ENCODE measurements at regions not wholly inside any gene's neighbourhood (a gene's known extent, or its start where the extent isn't known, plus 50 kb on each side); places are given as distances from the start of the nearest gene placed in this dataset.

- TF ChIP-seq, protein P1, sequence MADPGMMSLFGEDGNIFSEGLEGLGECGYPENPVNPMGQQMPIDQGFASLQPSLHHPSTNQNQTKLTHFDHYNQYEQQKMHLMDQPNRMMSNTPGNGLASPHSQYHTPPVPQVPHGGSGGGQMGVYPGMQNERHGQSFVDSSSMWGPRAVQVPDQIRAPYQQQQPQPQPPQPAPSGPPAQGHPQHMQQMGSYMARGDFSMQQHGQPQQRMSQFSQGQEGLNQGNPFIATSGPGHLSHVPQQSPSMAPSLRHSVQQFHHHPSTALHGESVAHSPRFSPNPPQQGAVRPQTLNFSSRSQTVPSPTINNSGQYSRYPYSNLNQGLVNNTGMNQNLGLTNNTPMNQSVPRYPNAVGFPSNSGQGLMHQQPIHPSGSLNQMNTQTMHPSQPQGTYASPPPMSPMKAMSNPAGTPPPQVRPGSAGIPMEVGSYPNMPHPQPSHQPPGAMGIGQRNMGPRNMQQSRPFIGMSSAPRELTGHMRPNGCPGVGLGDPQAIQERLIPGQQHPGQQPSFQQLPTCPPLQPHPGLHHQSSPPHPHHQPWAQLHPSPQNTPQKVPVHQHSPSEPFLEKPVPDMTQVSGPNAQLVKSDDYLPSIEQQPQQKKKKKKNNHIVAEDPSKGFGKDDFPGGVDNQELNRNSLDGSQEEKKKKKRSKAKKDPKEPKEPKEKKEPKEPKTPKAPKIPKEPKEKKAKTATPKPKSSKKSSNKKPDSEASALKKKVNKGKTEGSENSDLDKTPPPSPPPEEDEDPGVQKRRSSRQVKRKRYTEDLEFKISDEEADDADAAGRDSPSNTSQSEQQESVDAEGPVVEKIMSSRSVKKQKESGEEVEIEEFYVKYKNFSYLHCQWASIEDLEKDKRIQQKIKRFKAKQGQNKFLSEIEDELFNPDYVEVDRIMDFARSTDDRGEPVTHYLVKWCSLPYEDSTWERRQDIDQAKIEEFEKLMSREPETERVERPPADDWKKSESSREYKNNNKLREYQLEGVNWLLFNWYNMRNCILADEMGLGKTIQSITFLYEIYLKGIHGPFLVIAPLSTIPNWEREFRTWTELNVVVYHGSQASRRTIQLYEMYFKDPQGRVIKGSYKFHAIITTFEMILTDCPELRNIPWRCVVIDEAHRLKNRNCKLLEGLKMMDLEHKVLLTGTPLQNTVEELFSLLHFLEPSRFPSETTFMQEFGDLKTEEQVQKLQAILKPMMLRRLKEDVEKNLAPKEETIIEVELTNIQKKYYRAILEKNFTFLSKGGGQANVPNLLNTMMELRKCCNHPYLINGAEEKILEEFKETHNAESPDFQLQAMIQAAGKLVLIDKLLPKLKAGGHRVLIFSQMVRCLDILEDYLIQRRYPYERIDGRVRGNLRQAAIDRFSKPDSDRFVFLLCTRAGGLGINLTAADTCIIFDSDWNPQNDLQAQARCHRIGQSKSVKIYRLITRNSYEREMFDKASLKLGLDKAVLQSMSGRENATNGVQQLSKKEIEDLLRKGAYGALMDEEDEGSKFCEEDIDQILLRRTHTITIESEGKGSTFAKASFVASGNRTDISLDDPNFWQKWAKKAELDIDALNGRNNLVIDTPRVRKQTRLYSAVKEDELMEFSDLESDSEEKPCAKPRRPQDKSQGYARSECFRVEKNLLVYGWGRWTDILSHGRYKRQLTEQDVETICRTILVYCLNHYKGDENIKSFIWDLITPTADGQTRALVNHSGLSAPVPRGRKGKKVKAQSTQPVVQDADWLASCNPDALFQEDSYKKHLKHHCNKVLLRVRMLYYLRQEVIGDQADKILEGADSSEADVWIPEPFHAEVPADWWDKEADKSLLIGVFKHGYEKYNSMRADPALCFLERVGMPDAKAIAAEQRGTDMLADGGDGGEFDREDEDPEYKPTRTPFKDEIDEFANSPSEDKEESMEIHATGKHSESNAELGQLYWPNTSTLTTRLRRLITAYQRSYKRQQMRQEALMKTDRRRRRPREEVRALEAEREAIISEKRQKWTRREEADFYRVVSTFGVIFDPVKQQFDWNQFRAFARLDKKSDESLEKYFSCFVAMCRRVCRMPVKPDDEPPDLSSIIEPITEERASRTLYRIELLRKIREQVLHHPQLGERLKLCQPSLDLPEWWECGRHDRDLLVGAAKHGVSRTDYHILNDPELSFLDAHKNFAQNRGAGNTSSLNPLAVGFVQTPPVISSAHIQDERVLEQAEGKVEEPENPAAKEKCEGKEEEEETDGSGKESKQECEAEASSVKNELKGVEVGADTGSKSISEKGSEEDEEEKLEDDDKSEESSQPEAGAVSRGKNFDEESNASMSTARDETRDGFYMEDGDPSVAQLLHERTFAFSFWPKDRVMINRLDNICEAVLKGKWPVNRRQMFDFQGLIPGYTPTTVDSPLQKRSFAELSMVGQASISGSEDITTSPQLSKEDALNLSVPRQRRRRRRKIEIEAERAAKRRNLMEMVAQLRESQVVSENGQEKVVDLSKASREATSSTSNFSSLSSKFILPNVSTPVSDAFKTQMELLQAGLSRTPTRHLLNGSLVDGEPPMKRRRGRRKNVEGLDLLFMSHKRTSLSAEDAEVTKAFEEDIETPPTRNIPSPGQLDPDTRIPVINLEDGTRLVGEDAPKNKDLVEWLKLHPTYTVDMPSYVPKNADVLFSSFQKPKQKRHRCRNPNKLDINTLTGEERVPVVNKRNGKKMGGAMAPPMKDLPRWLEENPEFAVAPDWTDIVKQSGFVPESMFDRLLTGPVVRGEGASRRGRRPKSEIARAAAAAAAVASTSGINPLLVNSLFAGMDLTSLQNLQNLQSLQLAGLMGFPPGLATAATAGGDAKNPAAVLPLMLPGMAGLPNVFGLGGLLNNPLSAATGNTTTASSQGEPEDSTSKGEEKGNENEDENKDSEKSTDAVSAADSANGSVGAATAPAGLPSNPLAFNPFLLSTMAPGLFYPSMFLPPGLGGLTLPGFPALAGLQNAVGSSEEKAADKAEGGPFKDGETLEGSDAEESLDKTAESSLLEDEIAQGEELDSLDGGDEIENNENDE (IDR thresholded peaks at IDR 0.05; ENCODE audit: insufficient replicate concordance, low read length), result no peak
- TF ChIP-seq CTCF (IDR thresholded peaks at IDR 0.05; ENCODE audit: control extremely low read depth in 1 of 3, insufficient read depth in 1 of 3, low read depth in 1 of 3, low read length in 3 of 3), result peak in 2 of 3 experiments; percentile 29 to 49; a peak in 3 of 4 replicates
- TF ChIP-seq EGR1 (IDR thresholded peaks at IDR 0.05; ENCODE audit: borderline replicate concordance, low read depth, low read length), result no peak
- TF ChIP-seq GTF2F1 (IDR thresholded peaks at IDR 0.05; ENCODE audit: borderline replicate concordance, low read depth, low read length), result no peak
- TF ChIP-seq NRF1 (IDR thresholded peaks at IDR 0.05; ENCODE audit: low read depth, low read length), result no peak
- TF ChIP-seq CREB1 (IDR thresholded peaks at IDR 0.05), result no peak
- TF ChIP-seq MAFK (IDR thresholded peaks at IDR 0.05; ENCODE audit: low read depth, low read length), result no peak
Measured at GRCh38 chr5:62791059-62791458, 212.4 kb downstream of the LRRC70 start (continued).

All from H1 (cell line).